ENCODE measurements at regions not wholly inside any gene's neighbourhood (a gene's known extent, or its start where the extent isn't known, plus 50 kb on each side); places are given as distances from the start of the nearest gene placed in this dataset.

DNA sequence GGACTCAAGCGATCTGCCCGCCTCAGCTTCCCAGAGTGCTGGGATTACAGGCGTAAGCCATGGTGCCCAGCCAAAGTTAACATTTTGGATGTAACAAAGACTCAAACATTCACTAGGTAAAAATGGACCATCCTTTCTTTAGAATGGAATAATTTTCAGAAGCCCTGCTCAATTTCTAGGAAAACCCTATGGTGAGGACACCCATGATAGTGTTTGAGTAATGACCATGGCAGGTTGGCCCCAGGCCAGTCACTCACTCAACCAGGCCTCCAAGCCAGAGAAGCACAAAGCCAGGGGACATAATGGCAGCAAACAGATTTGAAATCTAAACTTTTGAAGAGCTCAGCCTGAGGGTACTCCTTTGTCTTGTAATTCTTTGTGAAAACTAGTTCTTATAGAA, 59.9 kb upstream of the GPR6 start:
- no peak for DNase-seq (ENCODE audit: low read depth)

DNA sequence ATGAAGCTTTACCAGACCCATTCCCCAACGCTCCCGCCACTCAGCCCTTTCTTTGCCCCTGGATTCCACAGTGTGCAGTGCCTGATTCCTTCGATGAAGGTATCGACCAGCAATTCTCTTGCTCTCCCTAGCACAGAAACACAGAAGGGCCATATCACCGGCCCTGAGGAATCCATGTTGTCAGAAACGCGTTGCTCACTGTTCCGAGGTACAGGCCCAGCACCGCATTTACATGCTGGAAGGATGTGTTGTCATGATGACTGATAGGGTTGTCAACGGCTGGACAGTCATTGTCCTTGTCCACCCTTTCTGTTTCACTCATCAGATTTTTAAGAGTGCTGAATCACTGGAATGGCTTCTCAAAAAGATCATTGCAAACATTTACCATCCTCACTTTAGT, 57.2 kb upstream of the GPR6 start:
- no peak for DNase-seq (ENCODE audit: low read depth)

DNA sequence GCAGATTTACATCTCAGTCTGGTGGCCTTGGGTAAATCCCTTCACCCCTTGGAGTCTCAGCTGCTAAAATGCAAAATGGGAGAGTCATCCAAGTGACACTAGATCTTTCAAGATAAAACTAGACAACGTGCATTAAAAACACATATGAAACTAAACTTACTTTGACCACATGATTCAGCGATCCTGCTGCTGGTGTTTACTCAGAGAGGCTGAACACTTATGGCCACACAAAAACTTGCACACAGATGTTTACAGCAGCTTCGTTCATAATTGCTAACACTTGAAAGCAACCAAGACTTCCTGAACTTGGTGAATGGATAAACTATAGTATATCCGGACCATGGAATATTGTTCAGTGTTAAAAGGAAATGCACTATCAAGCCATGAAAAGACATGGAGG, 55.3 kb upstream of the GPR6 start:
- no peak for DNase-seq (ENCODE audit: low read depth)

DNA sequence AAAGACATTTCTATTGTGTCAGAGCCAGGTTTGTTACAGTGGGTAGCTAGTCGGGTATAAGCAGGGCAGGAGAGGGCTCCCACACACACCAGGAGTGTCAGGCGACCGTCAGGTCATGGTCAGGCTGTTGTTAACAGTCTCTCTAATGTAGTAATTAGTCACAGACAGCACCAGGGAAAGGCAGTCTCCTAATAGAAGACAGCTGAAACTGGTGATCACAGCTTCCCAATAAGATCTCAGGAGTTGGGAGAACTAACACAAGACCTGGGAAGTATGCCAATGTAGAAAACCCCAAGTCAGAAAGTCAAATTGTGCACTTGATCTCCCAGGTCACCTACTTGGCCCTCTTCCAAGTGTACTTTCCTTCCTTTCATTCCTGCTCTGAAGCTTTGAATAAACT, 53.0 kb upstream of the GPR6 start:
- no peak for DNase-seq (ENCODE audit: low read depth)

DNA sequence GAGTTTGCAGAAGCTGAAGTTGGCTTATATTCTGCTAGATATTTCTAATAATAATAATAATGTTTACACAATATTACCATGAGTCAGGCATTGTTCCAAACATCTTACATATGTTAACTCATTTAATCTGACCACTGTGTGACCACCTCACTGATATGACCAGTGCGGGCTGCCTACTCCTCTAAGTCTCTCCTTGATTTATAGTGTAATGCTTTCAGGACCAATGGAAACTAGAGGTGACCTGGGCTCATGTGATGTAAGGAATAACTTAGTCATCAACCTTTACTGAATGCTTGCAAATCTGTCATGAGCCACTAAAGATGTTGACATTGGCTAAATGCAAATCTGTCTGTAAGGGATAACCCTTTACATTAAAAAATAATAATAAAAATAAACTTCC, 51.1 kb upstream of the GPR6 start:
- DNase-seq (ENCODE audit: low read depth), result no peak
